A549 (cell line): ENCODE measurements at regions not wholly inside any gene's neighbourhood (a gene's known extent, or its start where the extent isn't known, plus 50 kb on each side); places are given as distances from the start of the nearest gene placed in this dataset.

Experiments
- BCL3 ChIP-seq: fragments of >200 bp; sonication (Bioruptor Twin); formaldehyde crosslinking; IDR thresholded peaks from 3 replicates; pipeline ENCODE4 v1.6.1; 2016
- CHD2 ChIP-seq: fragments of 150-350 bp; IDR thresholded peaks from 2 replicates; pipeline ENCODE4 v1.6.1; 2014; ENCODE audit warnings: low read length; ENCODE audit not compliant: partially characterized antibody
- CTCF ChIP-seq: fragments of >200 bp; sonication (Bioruptor Twin); formaldehyde crosslinking; IDR thresholded peaks from 3 replicates; pipeline ENCODE4 v1.5.1; 2016
- FOXS1 ChIP-seq: fragments of 250-450 bp; sonication (Bioruptor Pico); IDR thresholded peaks from 2 replicates; pipeline ENCODE4 v1.5.0; 2020; ENCODE audit warnings: mild to moderate bottlenecking, moderate library complexity
- PHF8 ChIP-seq: fragments of 200-600 bp; sonication (generic); IDR thresholded peaks from 2 replicates; pipeline ENCODE4 v1.6.1; 2016; ENCODE audit warnings: low read depth, mild to moderate bottlenecking, antibody characterized with exemption, moderate library complexity, borderline replicate concordance
- POLR2A ChIP-seq: IDR thresholded peaks from 2 replicates; pipeline ENCODE4 v1.6.1; 2012; ENCODE audit warnings: mild to moderate bottlenecking, low read length
- RAD21 ChIP-seq, 2 experiments: fragments of >200 bp in 1 of 2; sonication (Bioruptor Twin) in 1 of 2; formaldehyde crosslinking in 1 of 2; IDR thresholded peaks in 1 of 2; conservative IDR thresholded peaks in 1 of 2; 2 replicates in 1 of 2; 3 replicates in 1 of 2; pipeline ENCODE4 v1.6.1; 2012 to 2018; ENCODE audit warnings: inconsistent platforms in 1 of 2
- RNF2 ChIP-seq: fragments of 200-600 bp; sonication (generic); IDR thresholded peaks from 2 replicates; pipeline ENCODE4 v1.6.1; 2016; ENCODE audit warnings: low read depth, mild to moderate bottlenecking, antibody characterized with exemption, moderate library complexity, borderline replicate concordance
- USF2 ChIP-seq: fragments of 450-650 bp; IDR thresholded peaks from 2 replicates; pipeline ENCODE4 v1.6.1; 2014; ENCODE audit warnings: antibody characterized with exemption

GRCh38 chr12:19946550-19946949, 421.8 kb upstream of the PDE3A start:
- no peak for TF ChIP-seq BCL3
- TF ChIP-seq FOXS1 (CRISPR knock-in tag), result no peak
- no peak for TF ChIP-seq RAD21 (conservative IDR thresholded peaks at IDR 0.05 in 1 of 2, IDR thresholded peaks at IDR 0.05 in 1 of 2)
- TF ChIP-seq CTCF, result no peak
- TF ChIP-seq USF2, result peak; percentile 81
- no peak for TF ChIP-seq PHF8
- TF ChIP-seq CHD2, result no peak
- no peak for TF ChIP-seq POLR2A
- no peak for TF ChIP-seq RNF2
